Adipocyte (in vitro differentiated cells): ENCODE measurements at regions not wholly inside any gene's neighbourhood (a gene's known extent, or its start where the extent isn't known, plus 50 kb on each side); places are given as distances from the start of the nearest gene placed in this dataset.
A peak's percentile ranks its signal among the peaks of the same experiment; 100 is the strongest.
"Not testable (repeated sequence)": the region's sequence is repeated elsewhere in the genome, so short reads cannot be mapped to it uniquely, and the experiment has no call there.

Source experiments
- DNase-seq: peaks from one replicate; pipeline ENCODE4 v3.0.0-alpha.2; 2015; ENCODE audit warnings: low read depth
- H3K27me3 ChIP-seq: replicated peaks from 2 replicates; pipeline ENCODE4 v1.7.0; 2013; ENCODE audit warnings: mild to moderate bottlenecking, low read length, moderate library complexity; ENCODE audit not compliant: control insufficient read depth, insufficient read depth
- H3K36me3 ChIP-seq: 2 replicates; pipeline ENCODE4 v1.7.0; 2013; ENCODE audit warnings: low read length, mild to moderate bottlenecking, moderate library complexity; ENCODE audit not compliant: control insufficient read depth, insufficient read depth, severe bottlenecking
- H3K4me1 ChIP-seq: 2 replicates; pipeline ENCODE4 v1.7.0; 2013; ENCODE audit warnings: mild to moderate bottlenecking, low read length, moderate library complexity; ENCODE audit not compliant: control insufficient read depth, insufficient read depth
- H3K4me3 ChIP-seq: 2 replicates; pipeline ENCODE4 v1.7.0; 2013; ENCODE audit warnings: mild to moderate bottlenecking, low read length, moderate library complexity
- H3K9ac ChIP-seq: 2 replicates; pipeline ENCODE4 v1.7.0; 2013; ENCODE audit warnings: mild to moderate bottlenecking, low read length, moderate library complexity
- H3K9me3 ChIP-seq: 2 replicates; pipeline ENCODE4 v1.7.0; 2013; ENCODE audit warnings: mild to moderate bottlenecking, low read length, moderate library complexity; ENCODE audit not compliant: control insufficient read depth

- H3K4me3 ChIP-seq = no peak overlapping the region
- H3K9me3 ChIP-seq = no peaks in the 10 kb centered on the region
- H3K4me1 ChIP-seq = no peaks in the 10 kb centered on the region
- H3K27me3 ChIP-seq = peaks cover 11% of the 10 kb centered on the region
- H3K9ac ChIP-seq = no peak overlapping the region
- H3K36me3 ChIP-seq = no peaks in the 10 kb centered on the region
- DNase-seq = no peak
Measured at GRCh38 chr12:124086299-124086898, 113.4 kb downstream of the ZNF664 start.

GRCh38 chr12:124087266-124088051 is 114.4 kb downstream of the ZNF664 start:
- Histone ChIP-seq H3K27me3 (peaks cover 11% of the 10 kb centered on the region), H3K36me3 (no peaks in the 10 kb centered on the region), H3K9me3 (no peaks in the 10 kb centered on the region), H3K4me3 (no peak overlapping the region), H3K4me1 (no peaks in the 10 kb centered on the region), H3K9ac (no peak overlapping the region)
- peak; percentile 15 for DNase-seq

- Histone ChIP-seq H3K36me3 (no peaks in the 10 kb centered on the region), H3K9ac (no peak overlapping the region), H3K9me3 (no peaks in the 10 kb centered on the region), H3K4me1 (no peaks in the 10 kb centered on the region), H3K27me3 (peaks cover 11% of the 10 kb centered on the region), H3K4me3 (no peak overlapping the region)
- DNase-seq = no peak
Measured at GRCh38 chr12:124088217-124088907, 115.3 kb downstream of the ZNF664 start.

- not testable (repeated sequence) for DNase-seq, H3K4me1 ChIP-seq, H3K9me3 ChIP-seq, H3K36me3 ChIP-seq, H3K9ac ChIP-seq, H3K4me3 ChIP-seq
- H3K27me3 ChIP-seq = peaks cover 15% of the 10 kb centered on the region
Measured at GRCh38 chr12:124089181-124089914, 116.3 kb downstream of the ZNF664 start.

GRCh38 chr12:124091835-124092234 is 118.8 kb downstream of the ZNF664 start:
- DNase-seq = no peak
- Histone ChIP-seq H3K4me1 (no peaks in the 10 kb centered on the region), H3K9ac (no peak overlapping the region), H3K9me3 (no peaks in the 10 kb centered on the region), H3K36me3 (no peaks in the 10 kb centered on the region), H3K27me3 (peaks cover 23% of the 10 kb centered on the region), H3K4me3 (no peak overlapping the region)

- H3K4me3 ChIP-seq, H3K4me1 ChIP-seq, H3K36me3 ChIP-seq, H3K9ac ChIP-seq, H3K9me3 ChIP-seq, DNase-seq: not testable (repeated sequence)
- peaks cover 20% of the 10 kb centered on the region for H3K27me3 ChIP-seq
Measured at GRCh38 chr12:124092532-124092931, 119.5 kb downstream of the ZNF664 start.

DNA sequence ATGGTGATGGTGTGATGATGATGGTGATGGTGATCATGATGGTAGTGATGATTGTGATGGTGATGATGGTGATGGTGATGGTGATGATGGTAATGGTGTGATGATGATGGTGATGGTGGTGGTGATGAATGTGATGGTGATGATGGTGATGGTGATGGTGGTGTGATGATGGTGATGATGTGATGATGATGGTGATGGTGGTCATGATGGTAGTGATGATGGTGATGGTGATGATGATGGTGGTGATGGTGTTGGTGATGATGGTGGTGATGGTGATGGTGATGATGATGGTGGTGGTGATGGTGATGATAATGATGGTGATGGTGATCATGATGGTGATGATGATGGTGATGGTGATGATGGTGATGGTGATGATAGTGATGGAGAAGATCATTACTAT is 120.3 kb downstream of the ZNF664 start:
- Histone ChIP-seq H3K36me3 (no peaks in the 10 kb centered on the region), H3K9ac (no peak overlapping the region), H3K9me3 (no peaks in the 10 kb centered on the region), H3K4me3 (no peak overlapping the region), H3K4me1 (no peaks in the 10 kb centered on the region), H3K27me3 (peaks cover 22% of the 10 kb centered on the region)
- DNase-seq = no peak

DNA sequence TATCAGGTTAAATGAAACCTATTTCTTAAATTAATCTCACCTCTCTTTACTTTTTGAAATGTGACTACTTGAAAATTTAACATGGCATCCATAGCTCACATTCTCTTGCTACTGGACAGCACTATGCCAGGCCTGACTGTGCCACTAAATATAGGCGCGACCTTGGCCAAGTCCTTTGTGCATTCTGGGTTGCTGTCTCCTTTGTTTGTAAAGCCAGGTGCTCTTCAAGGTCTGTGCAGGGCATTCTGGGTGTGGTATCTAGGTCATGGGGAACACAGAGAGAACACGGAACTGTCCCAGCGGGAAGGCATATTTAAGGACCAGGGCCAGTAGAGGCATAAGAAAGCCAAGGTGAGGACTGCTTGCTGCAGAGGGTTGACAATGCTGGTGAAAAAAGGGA is 121.2 kb downstream of the ZNF664 start:
- Histone ChIP-seq H3K36me3 (no peaks in the 10 kb centered on the region), H3K9ac (no peak overlapping the region), H3K27me3 (peaks cover 27% of the 10 kb centered on the region), H3K4me3 (no peak overlapping the region), H3K9me3 (no peaks in the 10 kb centered on the region), H3K4me1 (no peaks in the 10 kb centered on the region)
- no peak for DNase-seq

GRCh38 chr12:124094733-124095132 is 121.7 kb downstream of the ZNF664 start:
- DNase-seq = no peak
- Histone ChIP-seq H3K4me1 (no peaks in the 10 kb centered on the region), H3K36me3 (no peaks in the 10 kb centered on the region), H3K4me3 (no peak overlapping the region), H3K27me3 (peaks cover 30% of the 10 kb centered on the region), H3K9me3 (no peaks in the 10 kb centered on the region), H3K9ac (no peak overlapping the region)

- Histone ChIP-seq H3K4me3 (no peak overlapping the region), H3K9me3 (no peaks in the 10 kb centered on the region), H3K9ac (no peak overlapping the region), H3K27me3 (peaks cover 30% of the 10 kb centered on the region), H3K4me1 (no peaks in the 10 kb centered on the region), H3K36me3 (no peaks in the 10 kb centered on the region)
- no peak for DNase-seq
Measured at GRCh38 chr12:124096109-124096508, 123.1 kb downstream of the ZNF664 start.

DNA sequence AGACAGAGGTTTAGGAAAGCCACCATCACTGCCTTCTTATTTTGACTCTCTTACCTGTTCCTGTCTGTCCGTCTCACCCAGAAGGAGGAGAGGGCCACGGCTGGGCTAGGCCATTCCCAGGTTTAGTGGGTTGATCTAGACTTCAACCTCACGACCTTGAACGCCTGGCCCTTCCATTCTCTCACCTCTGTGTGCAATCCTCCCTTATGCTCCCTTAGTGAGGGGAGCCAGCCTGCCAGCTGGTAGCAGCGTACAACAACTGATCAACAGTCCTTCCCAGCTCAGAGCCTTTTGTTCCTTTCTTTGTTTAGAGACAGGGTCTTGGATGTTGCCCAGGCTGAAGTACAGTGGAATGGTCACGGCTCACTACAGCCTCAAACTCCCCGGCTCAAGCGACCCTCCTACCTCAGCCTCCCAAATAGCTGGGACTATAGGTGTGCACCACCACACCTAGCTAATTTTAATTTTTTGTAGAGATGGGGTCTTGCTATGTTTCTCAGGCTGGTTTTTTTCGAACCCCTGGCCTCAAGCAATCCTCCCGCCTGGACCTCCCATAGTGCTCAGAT is 123.9 kb downstream of the ZNF664 start:
- Histone ChIP-seq H3K4me1 (no peaks in the 10 kb centered on the region), H3K9me3 (no peaks in the 10 kb centered on the region), H3K9ac (no peak overlapping the region), H3K36me3 (no peaks in the 10 kb centered on the region), H3K27me3 (peaks cover 30% of the 10 kb centered on the region), H3K4me3 (no peak overlapping the region)
- no peak for DNase-seq
